HG02763 (cell line): ENCODE measurements at regions not wholly inside any gene's neighbourhood (a gene's known extent, or its start where the extent isn't known, plus 50 kb on each side); places are given as distances from the start of the nearest gene placed in this dataset.
"Not testable (repeated sequence)": the region's sequence is repeated elsewhere in the genome, so short reads cannot be mapped to it uniquely, and the experiment has no call there.

Experiments used
- ATAC-seq: cut with Tn5 transposase; IDR thresholded peaks from one replicate; pipeline ENCODE4 v1.9.1; 2021; ENCODE audit warnings: mild to moderate bottlenecking, moderate library complexity; ENCODE audit not compliant: unreplicated experiment

DNA sequence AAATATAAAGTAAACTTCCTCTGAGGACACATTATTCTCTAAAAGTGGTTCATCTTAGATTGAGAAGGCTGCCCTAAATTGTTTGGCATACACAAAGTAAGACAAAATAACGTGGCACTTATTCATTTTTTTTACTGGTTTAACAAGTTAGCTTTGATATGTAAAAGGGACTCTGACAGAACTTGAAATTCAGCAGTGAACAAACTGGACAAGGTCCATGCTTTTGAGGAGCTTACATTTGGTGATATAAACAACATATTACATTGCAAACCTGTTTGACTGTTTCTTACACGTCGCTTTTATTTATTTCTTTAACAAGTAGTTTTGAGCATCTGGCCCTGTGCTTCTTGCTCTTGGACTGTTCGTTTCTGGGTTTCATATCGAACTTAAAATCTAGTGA is 253.1 kb upstream of the POM121L12 start:
- ATAC-seq: no peak

DNA sequence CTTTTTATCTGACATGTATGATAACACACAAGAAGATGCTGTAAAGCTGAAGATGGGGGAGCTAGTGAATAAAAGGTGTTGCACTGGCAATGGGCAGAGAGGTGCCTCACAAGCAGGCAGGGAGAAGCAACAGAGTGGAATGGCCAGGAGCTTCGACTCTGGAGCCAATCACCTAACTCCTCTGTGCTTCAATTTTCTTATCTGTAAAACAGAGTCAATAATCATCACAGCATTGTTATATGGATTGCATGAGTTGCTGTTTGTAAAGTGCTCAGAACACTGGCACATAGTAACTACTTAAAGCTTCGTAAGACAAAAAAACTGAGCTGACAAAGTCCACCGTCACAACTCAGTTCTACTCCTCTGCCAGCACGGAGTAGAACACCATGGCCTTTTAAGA is 254.2 kb upstream of the POM121L12 start:
- ATAC-seq: no peak

DNA sequence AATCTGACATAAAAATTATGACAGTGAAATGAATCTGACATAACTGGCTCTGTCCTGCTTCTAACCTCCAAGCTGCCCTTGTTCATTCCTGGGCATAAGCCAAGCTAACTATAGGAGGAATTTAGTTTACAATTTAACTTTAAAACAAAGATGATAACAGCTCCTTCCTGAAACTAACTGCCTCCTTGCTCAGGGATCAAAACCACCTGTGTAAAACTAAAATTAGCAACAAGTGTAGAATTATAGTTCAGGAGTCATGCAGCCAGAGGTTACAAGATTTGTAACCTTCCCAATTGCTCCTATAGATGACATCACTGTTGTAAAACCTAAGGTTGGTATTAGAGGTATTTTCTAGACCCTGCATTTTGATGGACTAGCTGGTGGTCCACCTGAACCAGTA is 256.4 kb upstream of the POM121L12 start:
- ATAC-seq: no peak

DNA sequence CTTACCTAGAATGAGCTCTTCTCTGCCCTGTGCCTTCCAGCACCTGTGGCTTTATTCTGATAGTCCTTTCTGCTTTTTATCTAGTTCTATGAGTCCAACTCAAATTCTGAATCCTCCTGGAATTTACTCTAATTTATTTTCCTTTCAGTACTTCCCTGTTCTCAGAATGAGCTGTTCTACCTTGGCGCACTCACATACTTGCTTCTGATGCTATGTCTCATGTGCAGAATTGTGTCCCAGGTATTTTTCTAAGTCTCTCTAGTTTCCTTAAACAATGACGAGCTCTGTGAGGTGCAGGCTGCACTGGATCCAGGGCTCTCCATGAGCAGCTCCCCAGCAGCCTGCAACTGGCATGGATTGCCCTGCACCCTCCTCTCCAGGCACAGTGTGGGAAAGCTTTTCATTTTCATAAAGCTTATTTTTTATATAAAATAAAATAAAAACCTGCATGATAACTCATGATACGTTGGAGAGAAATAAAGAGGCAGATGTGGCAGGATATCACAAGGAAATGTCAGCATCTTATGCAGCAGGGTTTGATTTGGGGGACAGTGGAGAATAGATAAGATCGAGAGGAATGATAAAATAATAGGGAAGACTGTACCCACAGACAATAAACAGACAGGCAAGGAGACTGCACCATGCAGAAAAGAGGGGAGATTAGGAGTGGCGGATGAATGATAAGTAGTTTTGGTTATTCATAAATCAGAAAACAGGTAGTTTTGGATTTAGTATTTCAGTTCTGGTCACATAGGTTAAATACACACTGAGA is 258.2 kb upstream of the POM121L12 start:
- no peak for ATAC-seq

DNA sequence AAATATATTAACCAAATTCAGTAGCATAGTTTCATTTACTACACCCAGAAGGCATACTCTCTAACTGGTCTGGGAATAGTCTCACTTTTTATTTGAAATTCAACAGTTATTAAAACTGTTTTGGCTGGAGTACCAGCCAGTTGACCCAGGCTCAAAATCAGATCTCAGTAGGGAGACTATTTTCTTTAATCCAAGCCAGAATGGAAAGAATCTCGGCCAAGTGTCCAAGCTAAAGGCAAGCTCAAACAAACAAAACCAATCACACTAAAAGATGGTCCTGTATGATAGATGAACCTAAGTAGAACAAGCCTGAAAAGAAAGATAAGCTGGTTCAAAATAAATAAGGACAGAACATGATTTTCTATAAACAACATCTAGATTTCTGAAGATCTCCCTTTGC is 259.6 kb upstream of the POM121L12 start:
- ATAC-seq: no peak

DNA sequence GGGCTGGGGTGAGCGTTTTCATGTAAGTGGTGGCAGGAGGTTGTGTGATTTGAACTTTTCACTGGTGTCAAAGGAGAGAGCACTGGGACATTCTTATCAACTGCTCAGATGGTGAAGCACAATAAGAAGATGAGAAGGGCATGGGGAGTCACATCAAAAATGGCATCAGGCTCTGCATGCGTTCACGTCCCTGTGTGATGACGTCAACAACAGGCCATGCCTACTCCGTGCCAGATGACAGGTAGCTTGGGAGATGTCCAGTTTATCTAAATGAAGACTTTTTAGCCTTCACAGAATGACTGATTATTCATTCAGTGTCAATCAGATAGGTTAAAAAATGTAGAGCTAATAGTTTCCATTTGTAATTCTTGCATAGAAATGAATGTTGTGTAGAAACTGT is 264.3 kb upstream of the POM121L12 start:
- no peak for ATAC-seq

GRCh38 chr7:52764492-52765169 is 270.8 kb upstream of the POM121L12 start:
- no peak for ATAC-seq

GRCh38 chr7:52758356-52758755 is 277.1 kb upstream of the POM121L12 start:
- ATAC-seq: no peak

DNA sequence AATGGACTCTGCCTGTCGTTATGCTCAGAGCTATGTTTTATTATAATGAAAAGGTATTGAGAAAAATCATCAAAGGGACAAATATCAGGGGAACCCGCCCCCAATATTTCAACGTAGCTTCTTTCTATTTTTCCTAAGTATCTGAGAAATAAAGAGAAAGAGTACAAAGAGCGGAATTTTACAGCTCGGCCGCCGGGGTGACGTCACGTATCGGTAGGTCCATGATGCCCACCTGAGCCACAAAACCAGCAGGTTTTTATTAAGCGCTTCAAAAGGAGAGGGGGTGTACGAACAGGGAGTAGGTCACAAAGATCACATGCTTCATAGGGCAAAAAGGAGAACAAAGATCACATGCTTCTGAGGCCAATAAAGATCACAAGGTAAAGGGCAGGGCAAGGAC is 281.6 kb upstream of the POM121L12 start:
- no peak for ATAC-seq

DNA sequence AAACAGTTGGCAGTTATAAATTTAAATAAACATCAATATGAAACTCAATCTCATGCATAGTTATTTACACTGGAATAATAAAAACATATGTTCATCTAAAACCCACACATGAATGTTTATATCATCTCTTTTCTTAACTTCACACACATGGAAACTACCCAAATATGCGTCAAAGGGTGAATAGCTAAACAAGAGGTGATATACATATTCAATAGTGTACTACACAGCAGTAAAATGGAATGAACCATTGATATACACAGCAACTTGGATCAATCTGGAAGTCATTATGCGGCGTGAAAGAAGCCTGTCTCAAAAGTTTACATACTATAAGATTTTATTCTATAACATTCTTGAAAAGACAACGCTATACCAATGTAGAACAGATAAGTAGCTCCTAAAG is 282.5 kb upstream of the POM121L12 start:
- no peak for ATAC-seq

GRCh38 chr7:52749880-52750279 is 285.6 kb upstream of the POM121L12 start:
- no peak for ATAC-seq

DNA sequence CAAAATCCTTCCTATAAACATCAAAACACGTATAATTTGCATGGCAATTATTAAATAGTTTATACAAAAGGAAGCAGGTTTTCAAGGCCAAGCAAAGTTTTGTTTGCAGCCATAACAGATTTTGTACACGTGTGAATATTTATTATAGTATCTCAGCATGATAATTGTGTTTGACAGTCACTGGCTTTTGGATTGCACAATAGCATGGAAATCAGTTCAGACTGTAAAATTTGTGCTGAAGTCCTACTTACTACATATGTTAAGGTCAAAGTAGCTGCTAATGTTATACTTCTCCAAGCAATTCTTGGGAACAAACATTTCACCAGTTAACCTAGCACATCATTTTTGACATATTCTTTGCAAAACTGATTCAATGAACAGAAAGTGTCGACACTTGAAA is 287.6 kb upstream of the POM121L12 start:
- no peak for ATAC-seq

GRCh38 chr7:52741670-52742290 is 293.7 kb upstream of the POM121L12 start:
- ATAC-seq: no peak

GRCh38 chr7:52735656-52736055 is 299.8 kb upstream of the POM121L12 start:
- ATAC-seq: no peak

DNA sequence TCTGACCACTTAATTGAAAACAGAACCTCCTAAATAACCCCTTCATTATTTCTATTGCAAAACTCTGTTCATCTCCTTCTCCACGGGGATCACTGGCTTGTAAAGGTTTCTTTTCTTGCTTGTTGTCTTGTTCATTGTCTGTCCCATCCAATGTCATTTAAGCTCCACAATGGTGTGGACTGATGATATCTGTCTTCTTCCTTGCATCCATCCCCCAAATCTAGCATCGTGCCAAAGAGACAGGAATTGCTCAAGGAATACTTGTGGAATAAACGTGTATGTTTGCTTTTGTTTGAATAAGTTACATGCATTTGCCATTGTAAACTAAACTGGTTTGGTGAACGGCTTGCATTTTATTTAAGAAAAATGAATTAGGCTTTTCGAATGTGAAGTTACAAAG is 306.8 kb upstream of the POM121L12 start:
- not testable (repeated sequence) for ATAC-seq

DNA sequence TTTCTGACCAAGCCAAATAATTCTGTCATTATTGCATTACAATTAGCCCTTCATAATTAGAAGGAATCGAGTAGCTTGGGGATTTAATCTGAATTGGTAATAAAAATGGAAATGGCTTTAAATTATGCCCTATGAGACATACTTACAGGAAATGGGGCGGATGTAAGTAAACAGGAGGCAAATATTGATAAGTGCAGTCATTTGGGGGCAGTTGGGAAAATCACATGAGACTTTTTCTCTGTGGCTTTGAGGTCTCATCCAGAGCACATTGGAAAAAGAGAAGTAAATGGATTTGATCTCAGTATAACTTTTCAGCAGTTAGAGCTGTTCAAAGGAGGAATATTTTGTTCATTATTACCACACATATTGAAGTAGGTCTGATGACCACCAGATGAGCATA is 307.8 kb upstream of the POM121L12 start:
- no peak for ATAC-seq

- no peak for ATAC-seq
Measured at GRCh38 chr7:52726986-52727385, 308.4 kb upstream of the POM121L12 start.

GRCh38 chr7:52726493-52726892 is 308.9 kb upstream of the POM121L12 start:
- ATAC-seq: no peak

GRCh38 chr7:52723606-52724005 is 311.8 kb upstream of the POM121L12 start:
- ATAC-seq: no peak

DNA sequence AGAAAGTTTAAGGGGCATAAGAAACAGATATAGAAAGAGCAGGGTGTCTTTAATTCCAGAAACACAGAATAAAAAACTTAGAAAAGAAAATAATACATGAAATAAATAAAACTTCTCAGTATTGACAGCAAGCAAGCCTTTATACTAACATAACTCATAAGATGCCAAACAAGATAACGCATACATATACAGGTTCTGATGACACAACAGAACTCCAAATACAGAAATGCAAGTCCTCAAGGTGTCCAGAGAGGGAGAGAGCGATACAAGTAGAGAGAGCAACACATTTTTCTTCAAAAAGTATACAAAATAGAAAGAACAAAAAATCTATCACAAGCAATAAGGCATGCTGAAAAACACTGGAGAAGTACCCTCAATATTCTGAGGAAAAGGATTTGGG is 314.6 kb upstream of the POM121L12 start:
- no peak for ATAC-seq

DNA sequence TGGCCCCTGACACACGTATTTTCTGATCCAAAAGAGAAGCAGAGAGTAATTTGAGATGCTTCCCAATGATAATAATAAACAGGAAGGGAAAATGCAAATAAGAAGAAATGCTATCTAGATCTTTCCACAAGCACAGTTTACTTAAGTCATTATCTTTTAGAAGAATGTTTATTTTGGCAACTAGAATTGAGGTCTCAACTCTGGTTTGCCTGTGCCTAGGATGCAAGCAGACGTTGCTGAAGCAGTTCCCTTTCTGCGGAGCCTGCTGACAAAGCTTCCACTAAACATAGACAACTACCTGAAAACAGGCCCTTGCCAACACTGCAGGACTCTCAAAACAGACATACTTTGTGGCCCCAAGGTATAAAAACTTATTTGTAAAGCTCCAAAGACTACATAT is 315.8 kb upstream of the POM121L12 start:
- ATAC-seq: no peak

DNA sequence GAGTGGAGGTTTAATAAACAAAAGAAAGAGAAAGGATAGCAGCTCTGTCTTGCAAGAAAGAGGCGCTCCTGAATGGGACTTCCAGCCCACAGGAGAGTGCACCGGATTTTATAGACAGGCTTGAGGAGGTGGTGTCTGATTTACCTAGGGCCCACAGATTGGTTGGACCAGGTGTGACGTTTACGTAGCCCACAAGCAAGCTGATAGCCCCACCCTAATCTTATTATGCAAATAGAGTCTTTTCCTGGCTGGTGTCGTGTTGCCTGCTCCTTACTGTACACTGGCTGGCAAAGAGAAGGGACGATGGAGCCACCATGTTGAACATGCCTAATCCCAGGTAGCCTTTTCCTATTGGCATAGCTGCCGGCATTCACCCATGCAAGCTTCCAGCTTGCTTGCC is 319.7 kb upstream of the POM121L12 start:
- no peak for ATAC-seq
